ENCODE measurements at regions not wholly inside any gene's neighbourhood (a gene's known extent, or its start where the extent isn't known, plus 50 kb on each side); places are given as distances from the start of the nearest gene placed in this dataset.

- TF ChIP-seq FOSL2 (IDR thresholded peaks at IDR 0.05) (no peak), FOSL2 (CRISPR knock-in tag; IDR thresholded peaks at IDR 0.05) (no peak), CTCF (IDR thresholded peaks at IDR 0.05) (no peak), KDM1A (IDR thresholded peaks at IDR 0.05; ENCODE audit: low read depth) (no peak), HOXA7 (CRISPR knock-in tag; IDR thresholded peaks at IDR 0.05) (no peak), MYC (IDR thresholded peaks at IDR 0.05; ENCODE audit: borderline replicate concordance, low read length) (no peak), CEBPB (IDR thresholded peaks at IDR 0.05) (no peak), HEYL (CRISPR knock-in tag; IDR thresholded peaks at IDR 0.05) (no peak)
Observed at GRCh38 chr2:158907926-158908456, 60.4 kb upstream of the TANC1 start.

Measured in A549 (cell line).